ENCODE measurements at regions not wholly inside any gene's neighbourhood (a gene's known extent, or its start where the extent isn't known, plus 50 kb on each side); places are given as distances from the start of the nearest gene placed in this dataset.
"Not testable (repeated sequence)": the region's sequence is repeated elsewhere in the genome, so short reads cannot be mapped to it uniquely, and the experiment has no call there.

DNA sequence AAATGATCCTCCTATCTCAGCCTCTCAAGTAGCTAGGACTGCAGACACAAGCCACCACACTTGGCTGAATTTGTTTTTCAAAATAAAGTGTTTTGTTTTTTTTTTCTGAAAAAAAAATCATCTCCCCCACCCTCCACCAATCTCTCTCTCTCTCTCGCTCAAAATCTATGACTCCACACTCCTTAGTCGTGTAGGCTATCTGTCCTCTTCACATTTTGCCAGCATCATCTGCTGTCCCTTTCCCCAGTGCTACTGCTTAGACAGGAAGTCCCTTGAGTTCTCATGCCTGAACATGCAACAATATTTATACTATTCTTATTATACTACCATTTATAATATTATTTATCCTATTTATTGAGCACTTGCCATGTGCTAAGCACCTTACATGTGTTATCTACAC is 80.7 kb upstream of the TMEM164 start:
- no peak overlapping the region for H3K4me3 ChIP-seq
- H3K4me1 ChIP-seq = no peaks in the 10 kb centered on the region
- no peaks in the 10 kb centered on the region for H3K27me3 ChIP-seq
- in situ Hi-C loops (cut with MboI; ENCODE audit: low pct_ligation_motif_present in 1 of 4, low pct_unique_long_range_greater_than_20kb in 1 of 4, low sequenced_read_pairs in 3 of 4) = loop anchor here (25.0 kb wide), 3 partner anchors 215 to 490 kb away; no protein-coding TSS in a partner anchor
- intact Hi-C loops (cut with DNase I; ENCODE audit: low total_unique reads) = no loop called here
- no peak for DNase-seq
- no peaks in the 10 kb centered on the region for H3K9me3 ChIP-seq
- TF ChIP-seq, protein P1, sequence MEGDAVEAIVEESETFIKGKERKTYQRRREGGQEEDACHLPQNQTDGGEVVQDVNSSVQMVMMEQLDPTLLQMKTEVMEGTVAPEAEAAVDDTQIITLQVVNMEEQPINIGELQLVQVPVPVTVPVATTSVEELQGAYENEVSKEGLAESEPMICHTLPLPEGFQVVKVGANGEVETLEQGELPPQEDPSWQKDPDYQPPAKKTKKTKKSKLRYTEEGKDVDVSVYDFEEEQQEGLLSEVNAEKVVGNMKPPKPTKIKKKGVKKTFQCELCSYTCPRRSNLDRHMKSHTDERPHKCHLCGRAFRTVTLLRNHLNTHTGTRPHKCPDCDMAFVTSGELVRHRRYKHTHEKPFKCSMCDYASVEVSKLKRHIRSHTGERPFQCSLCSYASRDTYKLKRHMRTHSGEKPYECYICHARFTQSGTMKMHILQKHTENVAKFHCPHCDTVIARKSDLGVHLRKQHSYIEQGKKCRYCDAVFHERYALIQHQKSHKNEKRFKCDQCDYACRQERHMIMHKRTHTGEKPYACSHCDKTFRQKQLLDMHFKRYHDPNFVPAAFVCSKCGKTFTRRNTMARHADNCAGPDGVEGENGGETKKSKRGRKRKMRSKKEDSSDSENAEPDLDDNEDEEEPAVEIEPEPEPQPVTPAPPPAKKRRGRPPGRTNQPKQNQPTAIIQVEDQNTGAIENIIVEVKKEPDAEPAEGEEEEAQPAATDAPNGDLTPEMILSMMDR (IDR thresholded peaks at IDR 0.05) = no peak
- no peak for TF ChIP-seq POLR2AphosphoS5 (IDR thresholded peaks at IDR 0.05)
- no peak overlapping the region for H3K27ac ChIP-seq
- no peaks in the 10 kb centered on the region for H3K36me3 ChIP-seq
- WGBS, 2 donors (ENCODE audit: low coverage in 1 of 2) = 82% methylated on average over 2 of the region's 2 CpGs; no CpG with 5 or more reads in 1 of the 2 donors

DNA sequence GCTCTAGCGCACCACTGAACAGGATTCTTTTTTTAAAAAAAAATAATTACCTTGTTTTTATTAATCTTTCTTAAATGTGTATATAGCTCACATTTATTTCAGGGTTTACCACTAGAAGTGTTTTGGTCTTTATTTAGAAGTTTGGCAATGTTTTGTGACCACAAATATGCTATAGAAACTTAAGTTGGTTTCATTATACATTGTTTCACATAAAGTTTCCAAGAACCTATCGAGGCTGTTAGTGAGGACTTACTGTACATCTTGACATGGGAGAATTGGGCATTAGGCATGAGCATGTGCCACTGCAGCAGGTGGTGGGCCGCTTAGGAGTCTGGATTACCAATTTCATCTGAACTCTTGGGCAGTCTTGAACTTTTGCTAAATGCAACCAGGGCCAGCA is 77.9 kb upstream of the TMEM164 start:
- DNase-seq; H3K27me3 ChIP-seq; H3K36me3 ChIP-seq; in situ Hi-C loops (cut with MboI; ENCODE audit: low pct_ligation_motif_present in 1 of 4, low pct_unique_long_range_greater_than_20kb in 1 of 4, low sequenced_read_pairs in 3 of 4); H3K4me1 ChIP-seq; H3K27ac ChIP-seq; H3K4me3 ChIP-seq; intact Hi-C loops (cut with DNase I; ENCODE audit: low total_unique reads); H3K9me3 ChIP-seq: not testable (repeated sequence)
- WGBS, 2 donors (ENCODE audit: low coverage in 1 of 2) = 78 to 100% methylated on average over 1 to 3 of the region's 3 CpGs

DNA sequence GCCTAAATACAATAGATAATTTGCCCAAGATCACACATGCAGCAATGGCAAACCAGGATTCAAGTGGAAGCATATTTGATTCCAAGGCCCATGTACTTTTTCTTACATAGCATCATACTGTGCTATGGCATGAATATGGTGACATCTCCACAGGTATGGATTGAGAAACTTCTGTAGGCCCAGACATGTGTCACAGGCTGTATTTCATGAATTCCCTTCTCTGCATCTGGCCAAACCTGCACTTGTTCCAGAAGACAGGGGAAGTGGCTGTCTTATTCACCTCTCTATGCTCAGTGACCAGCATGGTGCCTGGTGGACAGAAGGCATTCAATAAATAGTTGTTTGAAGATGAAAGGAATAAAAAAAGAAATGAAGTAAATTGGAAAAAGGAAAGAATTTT is 77.3 kb upstream of the TMEM164 start:
- no peaks in the 10 kb centered on the region for H3K36me3 ChIP-seq
- intact Hi-C loops (cut with DNase I; ENCODE audit: low total_unique reads) (no loop called here), in situ Hi-C loops (cut with MboI; ENCODE audit: low pct_ligation_motif_present in 1 of 4, low pct_unique_long_range_greater_than_20kb in 1 of 4, low sequenced_read_pairs in 3 of 4) (no loop called here)
- H3K27me3 ChIP-seq = no peaks in the 10 kb centered on the region
- no peak overlapping the region for H3K4me3 ChIP-seq
- no peak for DNase-seq
- H3K9me3 ChIP-seq = no peaks in the 10 kb centered on the region
- no peak overlapping the region for H3K27ac ChIP-seq
- no peak for TF ChIP-seq POLR2A (IDR thresholded peaks at IDR 0.05)
- TF ChIP-seq, protein P1 (IDR thresholded peaks at IDR 0.05) = no peak
- no peak for TF ChIP-seq EP300 (IDR thresholded peaks at IDR 0.05; ENCODE audit: low read depth)
- TF ChIP-seq POLR2AphosphoS5 (IDR thresholded peaks at IDR 0.05) = no peak
- H3K4me1 ChIP-seq = no peaks in the 10 kb centered on the region

DNA sequence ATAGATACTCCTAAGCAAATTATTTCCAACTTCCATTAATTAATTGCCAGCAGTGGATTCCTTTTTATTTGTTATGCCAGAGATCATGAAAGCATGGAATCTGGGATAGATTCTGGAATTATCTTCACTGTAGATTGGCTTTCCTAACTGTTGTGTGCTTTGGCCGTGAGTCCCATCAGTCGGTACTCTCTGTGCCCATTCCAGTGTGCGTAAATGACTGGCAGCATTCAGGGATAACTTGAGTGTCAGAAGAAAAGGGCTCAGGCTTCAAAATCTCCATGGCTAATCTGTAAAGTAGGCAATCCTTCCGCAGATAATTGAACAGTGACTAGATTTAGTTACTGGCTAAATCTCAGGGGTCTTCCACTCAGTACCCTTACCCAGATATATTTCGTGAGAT is 76.8 kb upstream of the TMEM164 start:
- H3K4me3 ChIP-seq = no peak overlapping the region
- WGBS, 2 donors (ENCODE audit: low coverage in 1 of 2) = 78% methylated on average over 5 of the region's 5 CpGs; no CpG with 5 or more reads in 1 of the 2 donors
- intact Hi-C loops (cut with DNase I; ENCODE audit: low total_unique reads) (no loop called here), in situ Hi-C loops (cut with MboI; ENCODE audit: low pct_ligation_motif_present in 1 of 4, low pct_unique_long_range_greater_than_20kb in 1 of 4, low sequenced_read_pairs in 3 of 4) (no loop called here)
- no peak overlapping the region for H3K27ac ChIP-seq
- no peaks in the 10 kb centered on the region for H3K27me3 ChIP-seq
- no peaks in the 10 kb centered on the region for H3K36me3 ChIP-seq
- no peaks in the 10 kb centered on the region for H3K9me3 ChIP-seq
- TF ChIP-seq POLR2A (IDR thresholded peaks at IDR 0.05) = no peak
- no peak for TF ChIP-seq EP300 (IDR thresholded peaks at IDR 0.05; ENCODE audit: low read depth)
- TF ChIP-seq, protein P1 (IDR thresholded peaks at IDR 0.05) = no peak
- no peak for TF ChIP-seq POLR2AphosphoS5 (IDR thresholded peaks at IDR 0.05)
- no peak for DNase-seq
- H3K4me1 ChIP-seq = no peaks in the 10 kb centered on the region
